ENCODE measurements at regions not wholly inside any gene's neighbourhood (a gene's known extent, or its start where the extent isn't known, plus 50 kb on each side); places are given as distances from the start of the nearest gene placed in this dataset.

GRCh38 chr7:67486401-67486800, 489.8 kb downstream of the TYW1 start:
- ChIA-PET CTCF (interaction anchor here (0.6 kb wide), 1 partner anchor 977 kb away, joined by 3 read pairs; no protein-coding TSS in a partner anchor), POLR2A (no interaction called here)
- Histone ChIP-seq H3K27ac (ENCODE audit: extremely low read depth, low read depth, low read length) (no peak overlapping the region), H3K4me1 (ENCODE audit: control insufficient read depth, insufficient read depth, low read length) (no peaks in the 10 kb centered on the region), H3K36me3 (ENCODE audit: control insufficient read depth in 2 of 2, insufficient read depth in 1 of 2, low read length in 2 of 2) (no peaks in the 10 kb centered on the region), H3K4me3 (ENCODE audit: low read depth, low read length) (no peak overlapping the region), H3K9me3 (ENCODE audit: control insufficient read depth, insufficient read depth, low read depth, low read length) (no peaks in the 10 kb centered on the region)
- no peak for TF ChIP-seq OVOL3 (tag by site-specific recombination; IDR thresholded peaks at IDR 0.05)
- no peak for TF ChIP-seq ZNF645 (tag by site-specific recombination; IDR thresholded peaks at IDR 0.05)
- TF ChIP-seq ZNF2 (tag by site-specific recombination; IDR thresholded peaks at IDR 0.05) = no peak
- no peak for TF ChIP-seq ZNF830 (tag by site-specific recombination; IDR thresholded peaks at IDR 0.05; ENCODE audit: low read depth)
- TF ChIP-seq ZNF18 (tag by site-specific recombination; IDR thresholded peaks at IDR 0.05) = no peak
- TF ChIP-seq ZNF24 (tag by site-specific recombination; IDR thresholded peaks at IDR 0.05) = no peak
- no peak for TF ChIP-seq ZNF146 (tag by site-specific recombination; IDR thresholded peaks at IDR 0.05)
- no peak for TF ChIP-seq ZNF670 (tag by site-specific recombination; IDR thresholded peaks at IDR 0.05; ENCODE audit: low read depth)
- TF ChIP-seq ZNF394 (tag by site-specific recombination; IDR thresholded peaks at IDR 0.05; ENCODE audit: borderline replicate concordance) = no peak
- TF ChIP-seq ELK4 (IDR thresholded peaks at IDR 0.05; ENCODE audit: borderline replicate concordance, low read depth, low read length) = no peak

GRCh38 chr7:67487316-67487715, 490.7 kb downstream of the TYW1 start:
- POLR2A ChIA-PET = no interaction called here
- H3K4me3 ChIP-seq (ENCODE audit: low read depth, low read length) = no peak overlapping the region
- no peaks in the 10 kb centered on the region for H3K9me3 ChIP-seq (ENCODE audit: control insufficient read depth, insufficient read depth, low read depth, low read length)
- no peak for TF ChIP-seq ZNF792 (tag by site-specific recombination; IDR thresholded peaks at IDR 0.05)
- TF ChIP-seq ZBTB49 (tag by site-specific recombination; IDR thresholded peaks at IDR 0.05; ENCODE audit: low read depth) = no peak
- TF ChIP-seq PRDM10 (tag by site-specific recombination; IDR thresholded peaks at IDR 0.05) = no peak
- no peak for TF ChIP-seq ZBTB44 (tag by site-specific recombination; IDR thresholded peaks at IDR 0.05)
- no peak for TF ChIP-seq REPIN1 (tag by site-specific recombination; IDR thresholded peaks at IDR 0.05; ENCODE audit: low read depth)
- TF ChIP-seq ZNF157 (tag by site-specific recombination; IDR thresholded peaks at IDR 0.05) = no peak
- no peak for TF ChIP-seq TCF7L2 (IDR thresholded peaks at IDR 0.05; ENCODE audit: borderline replicate concordance, low read depth, low read length)
- no peak for TF ChIP-seq RBAK (tag by site-specific recombination; IDR thresholded peaks at IDR 0.05)
- no peak for TF ChIP-seq ZNF704 (tag by site-specific recombination; IDR thresholded peaks at IDR 0.05)

More at GRCh38 chr7:67487316-67487715, 490.7 kb downstream of the TYW1 start:
- H3K4me1 ChIP-seq (ENCODE audit: control insufficient read depth, insufficient read depth, low read length) = no peaks in the 10 kb centered on the region
- no peak overlapping the region for H3K27ac ChIP-seq (ENCODE audit: extremely low read depth, low read depth, low read length)
- H3K36me3 ChIP-seq (ENCODE audit: control insufficient read depth in 2 of 2, insufficient read depth in 1 of 2, low read length in 2 of 2) = no peaks in the 10 kb centered on the region
- CTCF ChIA-PET = interaction anchor here (0.6 kb wide), 2 partner anchors 148 to 258 kb away, joined by 4 read pairs; no protein-coding TSS in a partner anchor

Data from HEK293 (cell line).